HUES48 (cell line): ENCODE measurements at regions not wholly inside any gene's neighbourhood (a gene's known extent, or its start where the extent isn't known, plus 50 kb on each side); places are given as distances from the start of the nearest gene placed in this dataset.
"Not testable (repeated sequence)": the region's sequence is repeated elsewhere in the genome, so short reads cannot be mapped to it uniquely, and the experiment has no call there.

Source experiments
- H3K27ac ChIP-seq: one replicate; pipeline ENCODE4 v1.7.0; 2013; ENCODE audit warnings: low read depth, low read length, inconsistent platforms
- H3K27me3 ChIP-seq: 2 replicates; pipeline ENCODE4 v1.6.1; 2013; ENCODE audit warnings: mild to moderate bottlenecking, low read length; ENCODE audit not compliant: control insufficient read depth, insufficient read depth
- H3K36me3 ChIP-seq: 2 replicates; pipeline ENCODE4 v1.6.1; 2013; ENCODE audit warnings: low read length; ENCODE audit not compliant: control insufficient read depth, insufficient read depth
- H3K4me1 ChIP-seq: 2 replicates; pipeline ENCODE4 v1.6.1; 2013; ENCODE audit warnings: mild to moderate bottlenecking, low read length; ENCODE audit not compliant: control insufficient read depth, insufficient read depth
- H3K4me3 ChIP-seq: 2 replicates; pipeline ENCODE4 v1.5.1; 2013; ENCODE audit warnings: mild to moderate bottlenecking, low read depth, low read length
- H3K9ac ChIP-seq: 2 replicates; pipeline ENCODE4 v1.6.1; 2013; ENCODE audit warnings: mild to moderate bottlenecking, low read depth, low read length, moderate library complexity
- H3K9me3 ChIP-seq: 2 replicates; pipeline ENCODE4 v1.6.1; 2013; ENCODE audit warnings: low read length; ENCODE audit not compliant: control insufficient read depth, insufficient read depth

DNA sequence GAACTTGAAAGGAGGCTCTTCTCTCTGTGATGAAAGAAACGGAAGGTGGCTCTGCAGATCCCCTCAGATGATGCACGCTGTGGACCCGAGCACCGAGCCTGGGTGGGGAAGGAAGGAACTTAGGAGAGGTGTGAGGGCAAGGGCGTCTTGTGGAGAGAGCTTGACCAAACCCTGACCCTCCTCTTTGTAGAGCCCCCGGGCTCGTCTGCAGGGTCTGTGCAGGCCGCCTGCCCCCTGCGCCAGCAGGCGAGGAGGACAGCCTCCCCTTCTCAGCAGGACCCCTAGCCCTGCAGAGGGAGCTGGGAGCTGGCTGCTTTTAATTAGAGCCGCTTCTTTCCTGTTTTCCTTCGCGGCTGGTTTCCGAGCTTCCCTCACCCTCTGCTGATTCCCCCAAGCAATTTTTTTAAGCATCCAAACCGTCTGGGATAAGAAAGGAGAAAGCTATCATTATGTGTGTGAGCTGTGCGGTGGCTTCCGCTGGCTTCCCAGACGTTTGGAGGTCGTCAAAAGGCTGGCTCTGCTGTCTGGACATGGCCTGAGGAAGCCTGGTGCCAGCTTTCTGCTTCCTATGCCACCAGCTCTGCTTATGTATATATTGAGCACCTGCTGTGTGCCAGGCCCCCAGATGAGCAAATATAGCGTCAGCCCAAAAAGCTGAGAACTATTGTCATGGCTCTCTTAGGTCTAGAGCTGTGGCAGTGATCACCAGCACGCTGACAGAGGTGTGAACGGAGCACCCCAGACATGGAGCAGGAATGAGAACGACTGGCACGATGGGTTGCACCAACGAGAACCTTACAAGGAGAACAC, 160.2 kb upstream of the IRF2BP2 start:
- H3K27ac ChIP-seq, result no peak overlapping the region

GRCh38 chr1:234769284-234769985, 159.5 kb upstream of the IRF2BP2 start:
- H3K4me3 ChIP-seq, result no peak overlapping the region
- no peaks in the 10 kb centered on the region for H3K27me3 ChIP-seq
- no peaks in the 10 kb centered on the region for H3K9me3 ChIP-seq
- peaks cover 17% of the 10 kb centered on the region for H3K4me1 ChIP-seq
- no peak overlapping the region for H3K27ac ChIP-seq
- H3K36me3 ChIP-seq, result no peaks in the 10 kb centered on the region
- no peak overlapping the region for H3K9ac ChIP-seq

More for the DNA sequence above, 160.2 kb upstream of the IRF2BP2 start:
- Histone ChIP-seq H3K36me3 (no peaks in the 10 kb centered on the region), H3K9ac (no peak overlapping the region), H3K9me3 (no peaks in the 10 kb centered on the region), H3K27me3 (no peaks in the 10 kb centered on the region), H3K4me1 (peaks cover 17% of the 10 kb centered on the region), H3K4me3 (no peak overlapping the region)

DNA sequence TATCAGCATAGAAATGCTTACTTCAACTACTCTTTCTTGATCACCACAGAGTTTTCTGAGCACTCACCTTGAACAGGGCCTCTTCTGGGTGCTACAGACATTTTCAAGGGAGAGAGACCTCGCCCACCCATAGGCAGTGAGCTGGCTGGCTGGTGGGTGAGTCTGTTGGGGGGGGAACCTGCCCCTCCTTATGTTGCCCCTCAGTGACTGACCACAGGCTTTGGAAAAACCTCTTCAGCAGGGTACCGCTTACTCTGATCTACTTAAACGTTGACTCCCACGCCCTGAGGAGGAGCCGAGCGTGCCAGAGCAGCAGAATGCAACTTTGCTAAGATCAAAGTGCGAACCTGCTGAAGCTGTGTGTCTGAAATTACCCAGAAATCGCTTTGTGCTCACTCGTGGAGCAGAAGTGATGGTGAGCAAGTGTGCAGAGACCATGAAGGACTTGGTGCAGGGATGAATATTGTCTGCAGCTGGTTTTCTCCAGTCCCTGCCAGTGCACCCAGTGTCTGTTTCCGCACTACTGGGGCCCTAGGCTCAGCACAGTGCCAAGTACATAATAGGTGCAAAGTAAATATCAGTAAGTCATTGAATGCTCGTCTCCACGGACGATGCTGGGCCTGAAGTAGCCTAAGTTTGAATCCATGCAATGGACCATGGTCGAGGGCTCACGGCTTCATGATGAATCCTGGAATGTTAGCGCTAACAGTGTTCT, 158.7 kb upstream of the IRF2BP2 start:
- Histone ChIP-seq H3K9ac (no peak overlapping the region), H3K27me3 (no peaks in the 10 kb centered on the region), H3K4me3 (no peak overlapping the region), H3K4me1 (peaks cover 17% of the 10 kb centered on the region), H3K9me3 (no peaks in the 10 kb centered on the region), H3K27ac (no peak overlapping the region), H3K36me3 (no peaks in the 10 kb centered on the region)

GRCh38 chr1:234768171-234768568, 158.2 kb upstream of the IRF2BP2 start:
- Histone ChIP-seq H3K4me3 (no peak overlapping the region), H3K9ac (no peak overlapping the region), H3K27me3 (no peaks in the 10 kb centered on the region), H3K4me1 (peaks cover 17% of the 10 kb centered on the region), H3K36me3 (no peaks in the 10 kb centered on the region), H3K27ac (no peak overlapping the region), H3K9me3 (no peaks in the 10 kb centered on the region)

DNA sequence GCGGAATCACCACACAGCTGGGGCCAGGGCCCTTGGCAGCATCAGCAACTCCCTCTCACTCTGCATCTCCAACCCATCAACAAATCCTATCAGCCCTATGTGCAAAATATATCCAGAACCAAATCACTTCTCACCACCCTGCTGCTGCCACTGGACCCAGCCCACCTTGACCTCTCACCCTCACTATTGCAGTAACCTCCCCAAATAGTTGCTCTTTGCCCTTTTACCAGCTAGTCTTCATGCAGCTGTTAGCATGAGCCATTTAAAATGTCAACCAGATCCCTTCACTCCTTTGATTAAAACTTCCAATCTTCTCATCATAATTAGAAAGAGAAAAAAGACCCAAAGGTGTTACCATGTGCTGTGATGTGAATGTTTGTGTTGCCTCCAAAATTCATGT, 155.7 kb upstream of the IRF2BP2 start:
- Histone ChIP-seq H3K27ac (no peak overlapping the region), H3K4me3 (no peak overlapping the region), H3K9me3 (no peaks in the 10 kb centered on the region), H3K27me3 (no peaks in the 10 kb centered on the region), H3K9ac (no peak overlapping the region), H3K4me1 (peaks cover 8% of the 10 kb centered on the region), H3K36me3 (no peaks in the 10 kb centered on the region)

DNA sequence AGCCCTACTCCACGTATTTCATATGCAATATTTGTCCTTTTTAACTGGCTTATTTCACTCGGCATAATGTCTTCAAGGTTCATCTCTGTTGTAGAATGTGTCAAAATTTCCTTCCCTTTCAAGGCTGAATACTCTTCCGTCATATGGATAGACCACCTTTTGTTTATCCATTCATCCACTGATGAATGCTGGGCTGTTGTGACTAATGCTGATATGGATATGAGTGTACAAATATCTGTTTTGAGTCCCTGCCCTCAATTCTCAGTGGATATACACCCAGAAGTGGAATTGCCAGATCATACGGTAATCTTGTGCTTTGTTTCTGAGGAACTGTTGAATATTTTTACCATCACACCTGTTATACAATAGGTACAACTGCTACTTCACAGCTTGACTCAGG, 155.2 kb upstream of the IRF2BP2 start:
- H3K9ac ChIP-seq, result no peak overlapping the region
- no peak overlapping the region for H3K4me3 ChIP-seq
- H3K4me1 ChIP-seq, result peaks cover 8% of the 10 kb centered on the region
- no peaks in the 10 kb centered on the region for H3K27me3 ChIP-seq
- H3K9me3 ChIP-seq, result no peaks in the 10 kb centered on the region
- H3K36me3 ChIP-seq, result no peaks in the 10 kb centered on the region
- no peak overlapping the region for H3K27ac ChIP-seq

- Histone ChIP-seq H3K9me3 (no peaks in the 10 kb centered on the region), H3K27ac (no peak overlapping the region), H3K4me1 (peaks cover 6% of the 10 kb centered on the region; the same call in 1 of the 2 replicates), H3K4me3 (no peak overlapping the region), H3K36me3 (no peaks in the 10 kb centered on the region), H3K9ac (no peak overlapping the region), H3K27me3 (no peaks in the 10 kb centered on the region)
Measured at GRCh38 chr1:234763910-234764309, 153.9 kb upstream of the IRF2BP2 start.

DNA sequence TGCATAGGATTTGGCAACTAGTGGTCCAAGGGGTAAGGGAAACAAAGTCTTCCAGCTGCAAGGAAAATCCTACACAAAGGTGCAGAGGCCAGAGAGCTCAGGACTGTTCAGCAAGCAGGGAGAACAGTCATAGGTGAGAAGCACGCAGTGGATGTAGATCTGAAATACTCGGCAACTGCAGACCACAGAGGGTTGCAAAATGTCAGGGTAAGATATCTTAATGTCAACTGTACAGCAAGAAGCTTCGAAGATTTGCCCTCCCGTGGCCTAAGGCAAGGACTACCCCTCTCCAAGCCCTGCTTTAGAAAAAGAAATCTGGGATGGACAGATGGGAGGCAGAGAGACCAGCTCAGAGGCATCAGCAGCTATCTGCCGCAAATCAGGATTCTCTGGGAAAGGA, 153.4 kb upstream of the IRF2BP2 start:
- no peak overlapping the region for H3K9ac ChIP-seq
- H3K4me1 ChIP-seq, result peaks cover 6% of the 10 kb centered on the region; the same call in 1 of the 2 replicates
- H3K36me3 ChIP-seq, result no peaks in the 10 kb centered on the region
- no peak overlapping the region for H3K4me3 ChIP-seq
- no peaks in the 10 kb centered on the region for H3K27me3 ChIP-seq
- no peak overlapping the region for H3K27ac ChIP-seq
- H3K9me3 ChIP-seq, result no peaks in the 10 kb centered on the region

GRCh38 chr1:234762127-234762526, 152.1 kb upstream of the IRF2BP2 start:
- H3K4me1 ChIP-seq, result not testable (repeated sequence)

GRCh38 chr1:234760303-234760723, 150.3 kb upstream of the IRF2BP2 start:
- Histone ChIP-seq H3K9me3 (no peaks in the 10 kb centered on the region), H3K27me3 (no peaks in the 10 kb centered on the region), H3K36me3 (no peaks in the 10 kb centered on the region), H3K9ac (no peak overlapping the region), H3K27ac (no peak overlapping the region), H3K4me1 (peaks cover 6% of the 10 kb centered on the region; the same call in 1 of the 2 replicates), H3K4me3 (no peak overlapping the region)

More at GRCh38 chr1:234762127-234762526, 152.1 kb upstream of the IRF2BP2 start:
- not testable (repeated sequence) for H3K4me3 ChIP-seq, H3K9ac ChIP-seq, H3K27me3 ChIP-seq, H3K27ac ChIP-seq, H3K9me3 ChIP-seq, H3K36me3 ChIP-seq

GRCh38 chr1:234759888-234760287, 149.9 kb upstream of the IRF2BP2 start:
- no peak overlapping the region for H3K27ac ChIP-seq
- no peaks in the 10 kb centered on the region for H3K27me3 ChIP-seq
- no peaks in the 10 kb centered on the region for H3K9me3 ChIP-seq
- H3K4me1 ChIP-seq, result peaks cover 6% of the 10 kb centered on the region; the same call in 1 of the 2 replicates
- H3K4me3 ChIP-seq, result no peak overlapping the region
- H3K9ac ChIP-seq, result no peak overlapping the region
- H3K36me3 ChIP-seq, result no peaks in the 10 kb centered on the region
